GM21360 (cell line): ENCODE measurements at regions not wholly inside any gene's neighbourhood (a gene's known extent, or its start where the extent isn't known, plus 50 kb on each side); places are given as distances from the start of the nearest gene placed in this dataset.
"Not testable (repeated sequence)": the region's sequence is repeated elsewhere in the genome, so short reads cannot be mapped to it uniquely, and the experiment has no call there.

Source experiments
- ATAC-seq: cut with Tn5 transposase; IDR thresholded peaks from one replicate; pipeline ENCODE4 v1.9.1; 2021; ENCODE audit warnings: mild to moderate bottlenecking, moderate library complexity; ENCODE audit not compliant: unreplicated experiment

DNA sequence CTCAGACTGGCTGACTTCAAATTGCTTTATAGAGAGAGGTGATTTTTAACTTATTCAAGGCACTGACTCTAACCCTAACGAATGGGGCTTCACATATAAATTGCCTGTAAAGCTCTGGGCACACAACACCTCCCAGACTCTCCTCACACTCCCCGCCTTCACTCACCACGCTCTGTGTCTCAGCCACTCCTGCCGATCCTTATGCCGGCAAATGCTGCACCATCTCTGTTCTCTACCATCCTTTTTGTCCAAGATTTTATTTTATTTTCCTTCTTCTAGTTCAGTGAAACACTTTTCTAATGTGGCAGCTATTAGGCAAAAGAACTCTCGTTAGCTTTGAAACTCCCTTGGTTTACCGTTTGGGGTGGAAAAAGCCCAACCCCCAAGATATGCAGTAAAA lies 446.1 kb upstream of the TMEM132C start:
- no peak for ATAC-seq

GRCh38 chr12:127822809-127823411 lies 444.1 kb upstream of the TMEM132C start:
- ATAC-seq = no peak

GRCh38 chr12:127823801-127824200 lies 443.2 kb upstream of the TMEM132C start:
- ATAC-seq = no peak

DNA sequence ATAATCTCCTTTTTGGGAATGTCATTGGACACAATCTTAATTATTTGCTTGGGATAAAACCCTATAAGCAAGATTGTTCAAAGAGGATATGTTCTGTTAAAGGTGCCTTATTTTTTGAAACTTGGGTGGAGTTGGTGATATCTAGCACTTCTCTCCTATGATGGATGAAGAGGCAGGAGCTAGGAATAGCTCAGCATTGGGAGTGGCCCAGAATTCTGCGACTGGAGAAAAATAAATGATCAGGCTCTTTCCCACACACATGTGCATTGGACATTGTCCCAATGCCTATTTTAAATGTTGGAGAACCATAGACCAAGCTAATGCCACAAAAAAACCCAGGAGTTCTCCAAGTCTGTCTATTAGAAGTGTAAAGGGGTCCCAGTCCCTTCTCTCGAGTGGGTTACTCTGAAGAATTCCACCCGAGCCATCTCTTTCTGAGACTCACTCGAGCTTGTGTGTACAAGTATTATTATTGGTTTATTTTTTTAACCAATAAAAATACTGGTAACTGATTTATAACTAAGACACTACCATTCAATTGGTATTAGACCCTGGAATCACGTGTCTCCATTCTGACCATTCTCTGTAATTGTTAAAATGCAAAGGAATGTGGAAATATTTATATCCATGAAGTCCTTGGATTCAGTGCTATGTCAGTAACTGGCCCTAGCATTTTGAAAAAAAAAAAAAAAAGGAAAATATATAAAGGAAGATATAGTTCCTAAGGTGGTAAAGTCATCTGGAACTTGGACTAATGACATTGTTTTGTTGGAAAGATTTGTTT lies 437.5 kb upstream of the TMEM132C start:
- ATAC-seq = no peak

DNA sequence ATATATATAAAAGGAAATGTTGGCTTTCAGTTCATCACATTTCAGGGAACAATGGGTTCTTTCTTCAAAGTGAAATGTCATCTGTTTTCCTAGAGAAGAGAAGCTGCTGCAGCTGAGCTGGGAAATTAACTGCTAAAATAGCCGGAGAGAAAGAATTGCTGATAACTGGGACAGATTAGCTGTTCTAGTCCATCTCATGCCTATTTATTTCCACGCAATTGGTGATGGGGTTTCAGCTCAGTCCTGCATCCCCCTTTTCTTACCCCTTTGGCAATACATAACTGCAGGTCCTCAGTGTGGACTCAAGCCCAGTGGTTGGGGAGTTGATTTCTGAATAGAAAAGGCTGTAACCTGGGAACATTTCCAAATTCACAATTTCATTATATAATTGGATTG lies 436.9 kb upstream of the TMEM132C start:
- ATAC-seq = no peak

- ATAC-seq = no peak
These were observed 436.2 kb upstream of the TMEM132C start for GRCh38 chr12:127830730-127831129.

DNA sequence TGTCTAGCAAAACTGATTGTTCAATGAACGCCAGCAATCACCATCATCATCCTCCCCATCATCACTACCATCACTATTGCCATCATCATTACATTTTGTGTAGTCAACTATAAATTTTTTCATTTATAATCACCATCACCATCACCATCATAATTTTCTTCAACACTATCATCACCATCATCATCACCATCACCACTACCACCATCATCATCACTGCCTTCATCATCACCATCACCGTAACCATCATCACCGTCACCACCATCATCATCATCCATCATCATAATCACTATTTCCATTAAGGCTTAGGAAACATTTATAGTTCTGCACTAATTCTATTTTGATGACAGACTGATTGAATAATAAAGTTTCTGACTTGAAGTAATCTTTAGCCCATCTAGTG lies 434.8 kb upstream of the TMEM132C start:
- ATAC-seq = no peak

DNA sequence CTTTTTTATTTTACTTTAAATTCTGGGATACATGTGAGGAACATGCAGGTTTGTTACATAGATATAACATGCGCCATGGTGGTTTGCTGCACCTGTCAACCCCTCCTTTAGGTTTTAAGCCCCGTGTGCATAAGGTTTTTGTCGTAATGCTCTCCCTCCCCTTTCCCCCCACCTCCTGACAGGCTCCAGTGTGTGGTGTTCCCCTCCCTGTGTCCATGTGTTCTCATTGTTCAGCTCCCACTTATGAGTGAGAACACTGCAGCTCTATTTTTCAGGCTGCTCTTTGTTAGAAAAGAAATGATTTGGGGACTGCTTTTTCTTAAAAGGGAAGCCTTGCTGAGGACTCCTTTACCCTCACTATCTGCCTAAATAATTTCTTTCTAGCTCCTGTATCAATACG lies 430.2 kb upstream of the TMEM132C start:
- ATAC-seq = not testable (repeated sequence)

- ATAC-seq = no peak
These were observed 409.3 kb upstream of the TMEM132C start for GRCh38 chr12:127857661-127858060.

DNA sequence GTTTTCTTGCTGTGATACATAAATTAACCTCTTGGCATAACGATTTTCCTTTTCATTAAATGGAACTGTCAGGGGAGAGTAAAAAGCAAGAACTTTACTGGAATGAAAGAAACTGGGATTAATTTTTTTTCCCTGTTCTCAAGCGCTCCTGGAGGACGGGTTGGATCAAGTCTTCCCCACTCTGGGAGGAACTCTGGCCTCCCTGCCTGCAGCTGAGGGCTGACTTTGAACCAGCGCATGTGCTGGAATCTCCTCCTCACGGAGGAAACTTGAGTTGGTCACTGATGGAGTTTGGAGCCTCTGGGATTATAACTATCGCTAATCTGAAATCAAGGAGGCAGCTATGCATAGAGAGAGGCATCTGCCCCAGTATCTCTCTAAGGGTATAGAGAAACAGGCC lies 406.4 kb upstream of the TMEM132C start:
- ATAC-seq = no peak

- no peak for ATAC-seq
These were observed 405.6 kb upstream of the TMEM132C start for GRCh38 chr12:127861406-127861805.

DNA sequence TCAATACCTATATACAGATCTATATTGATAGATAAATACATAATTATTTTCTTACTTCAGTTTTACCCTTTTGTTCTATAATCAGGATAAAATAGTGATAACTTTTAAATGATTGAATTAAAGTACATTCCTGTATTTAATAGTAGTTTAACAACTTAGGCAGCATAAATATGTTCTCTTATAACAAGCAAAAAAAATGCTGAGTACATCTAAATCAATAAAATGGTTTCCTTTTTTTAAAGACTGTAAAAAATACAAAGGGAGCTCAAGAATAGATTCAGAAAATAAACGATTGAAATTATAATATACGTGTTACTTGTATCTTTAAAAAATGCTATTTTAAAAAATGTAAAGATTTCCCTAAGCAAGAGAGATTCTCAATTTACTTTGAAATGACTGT lies 393.7 kb upstream of the TMEM132C start:
- ATAC-seq = no peak

- no peak for ATAC-seq
These were observed 385.4 kb upstream of the TMEM132C start for GRCh38 chr12:127881371-127882140.

GRCh38 chr12:127883013-127883412 lies 384.0 kb upstream of the TMEM132C start:
- ATAC-seq = no peak

DNA sequence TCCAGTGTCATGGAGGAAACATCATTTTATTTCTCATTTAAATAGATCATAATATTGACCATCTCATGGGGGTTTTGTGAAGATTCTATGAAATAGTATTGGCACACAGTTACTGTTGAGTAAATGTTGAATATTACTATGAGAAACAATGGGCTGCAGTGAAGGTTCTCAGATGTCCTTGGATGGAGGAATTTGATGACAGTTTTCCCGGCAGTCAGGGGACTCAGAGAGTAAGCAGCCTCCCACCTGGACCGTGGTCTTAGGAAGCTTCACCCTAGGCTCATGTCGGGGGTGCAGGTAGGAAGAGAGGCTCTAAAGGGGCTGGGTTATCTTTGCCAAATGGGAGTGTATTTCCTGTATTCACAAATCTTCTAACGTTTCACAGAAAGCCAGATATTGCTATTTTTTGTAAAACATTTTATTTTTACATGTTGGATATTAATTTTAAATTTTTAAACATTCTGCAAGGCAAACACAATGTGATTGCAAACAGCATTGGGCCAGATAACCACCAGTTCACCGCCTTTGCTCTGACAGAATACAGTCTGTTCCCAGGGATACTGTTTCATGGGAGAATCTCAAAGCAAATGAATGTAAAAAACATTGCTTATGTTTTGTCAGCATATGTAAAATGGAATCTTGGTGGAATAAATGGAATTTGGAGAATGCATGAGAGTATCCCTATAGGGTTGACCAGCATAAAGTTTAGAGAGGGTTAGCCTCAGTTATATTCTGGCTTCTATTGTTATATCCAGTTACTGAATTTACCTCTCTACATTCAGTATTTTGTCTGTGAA lies 380.8 kb upstream of the TMEM132C start:
- ATAC-seq = no peak

GRCh38 chr12:127886827-127887226 lies 380.1 kb upstream of the TMEM132C start:
- ATAC-seq = no peak

- ATAC-seq = no peak
These were observed 377.8 kb upstream of the TMEM132C start for GRCh38 chr12:127888943-127889719.

GRCh38 chr12:127893895-127894609 lies 372.9 kb upstream of the TMEM132C start:
- no peak for ATAC-seq

GRCh38 chr12:127896661-127897060 lies 370.3 kb upstream of the TMEM132C start:
- ATAC-seq = no peak

- no peak for ATAC-seq
These were observed 368.4 kb upstream of the TMEM132C start for GRCh38 chr12:127898616-127899015.
